HCT116 (cell line): ENCODE measurements at regions not wholly inside any gene's neighbourhood (a gene's known extent, or its start where the extent isn't known, plus 50 kb on each side); places are given as distances from the start of the nearest gene placed in this dataset.

Source experiments
- ATAC-seq: fragments of 200-7000 bp; cut with Tn5 transposase; 2 replicates; pipeline ENCODE4 v1.9.1; 2020; ENCODE audit warnings: mild to moderate bottlenecking, moderate library complexity
- BruUV-seq: library from RNA; stranded (reverse); fragments of 400-500 nt; replicated peaks from 2 replicates; lab custom pipeline; 2021; lab: Mats Ljungman, UMichigan
- CTCF ChIA-PET: fragments of 300-600 bp; sonication (Branson Sonifier 250); formaldehyde crosslinking; loops from one replicate; lab custom pipeline; 2021; ENCODE audit warnings: antibody characterized with exemption; lab: Charles Lee
- POLR2A ChIA-PET: fragments of 300-600, 350-600 bp; sonication (Branson Sonifier 250); formaldehyde crosslinking; loops from one replicate; lab custom pipeline; 2021; ENCODE audit warnings: antibody characterized with exemption; lab: Charles Lee
- RAD21 ChIA-PET, 2 experiments: fragments of 300-600 bp; sonication (Branson Sonifier 250); formaldehyde crosslinking; loops; one replicate each; lab custom pipeline; 2023; ENCODE audit warnings: low total read pairs in 2 of 2; ENCODE audit not compliant: uncharacterized antibody in 2 of 2, unreplicated experiment in 2 of 2, low non-redundant PET in 1 of 2; lab: Charles Lee
- DNase-seq: peaks from one replicate; pipeline ENCODE4 v3.0.0-alpha.2; 2010; ENCODE audit warnings: low read depth, low spot score
- H2AFZ ChIP-seq: fragments of 200-600 bp; shearing (Covaris generic), sonication (generic); 2 replicates; pipeline ENCODE4 v1.6.1; 2017; ENCODE audit warnings: low read depth, mixed run types, mixed read lengths, antibody characterized with exemption, low read length; ENCODE audit not compliant: poor library complexity, severe bottlenecking
- H3K27ac ChIP-seq: 2 replicates; pipeline ENCODE4 v1.5.1; 2012; ENCODE audit warnings: low read depth, low read length
- H3K27me3 ChIP-seq: fragments of 200-600 bp; sonication (generic); 2 replicates; pipeline ENCODE4 v1.6.1; 2016; ENCODE audit warnings: mixed run types, low read length, mixed read lengths; ENCODE audit not compliant: insufficient read depth
- H3K36me3 ChIP-seq, 2 experiments: fragments of 200-500 bp in 1 of 2; fragments of 200-600 bp in 1 of 2; sonication (Bioruptor generic) in 1 of 2; sonication (generic) in 1 of 2; 2 replicates each; pipeline versions ENCODE4 v1.5.1 to v1.6.1; 2014 to 2016; ENCODE audit warnings: low read length in 2 of 2, inconsistent platforms in 1 of 2, mixed read lengths in 1 of 2, mixed run types in 1 of 2; ENCODE audit not compliant: insufficient read depth in 2 of 2, control insufficient read depth in 1 of 2
- H3K4me1 ChIP-seq, 2 experiments: fragments of 200-600 bp in 1 of 2; sonication (generic) in 1 of 2; 2 replicates each; pipeline versions ENCODE4 v1.5.1 to v1.6.1; 2012 to 2017; ENCODE audit warnings: low read length in 2 of 2, inconsistent platforms in 1 of 2, mild to moderate bottlenecking in 1 of 2, mixed read lengths in 1 of 2, mixed run types in 1 of 2, moderate library complexity in 1 of 2; ENCODE audit not compliant: insufficient read depth in 2 of 2, control insufficient read depth in 1 of 2
- H3K4me2 ChIP-seq: fragments of 200-600 bp; sonication (generic); 2 replicates; pipeline ENCODE4 v1.6.1; 2017; ENCODE audit warnings: mixed run types, low read length, mixed read lengths
- H3K4me3 ChIP-seq, 2 experiments: fragments of 200-600 bp in 1 of 2; sonication (generic) in 1 of 2; replicated peaks in 1 of 2; 2 replicates each; pipeline ENCODE4 v1.5.1; 2011 to 2016; ENCODE audit warnings: low read length in 2 of 2, control low read depth in 1 of 2, low read depth in 1 of 2, mild to moderate bottlenecking in 1 of 2, mixed read lengths in 1 of 2, mixed run types in 1 of 2
- H3K79me2 ChIP-seq: fragments of 200-600 bp; sonication (generic); 2 replicates; pipeline ENCODE4 v1.6.1; 2017; ENCODE audit warnings: mild to moderate bottlenecking, mixed run types, low read length, moderate library complexity, mixed read lengths; ENCODE audit not compliant: insufficient read depth
- H3K9ac ChIP-seq: fragments of 200-600 bp; sonication (generic); 2 replicates; pipeline ENCODE4 v1.6.1; 2016; ENCODE audit warnings: low read length, mixed read lengths
- H3K9me2 ChIP-seq: fragments of 200-600 bp; sonication (generic), shearing (Covaris generic); 2 replicates; pipeline ENCODE4 v1.6.1; 2017; ENCODE audit warnings: mixed run types, mild to moderate bottlenecking, moderate library complexity; ENCODE audit not compliant: insufficient read depth
- H3K9me3 ChIP-seq, 2 experiments: fragments of 200-500 bp in 1 of 2; fragments of 200-600 bp in 1 of 2; sonication (Bioruptor generic) in 1 of 2; sonication (generic) in 1 of 2; 2 replicates each; pipeline ENCODE4 v1.6.1; 2014 to 2017; ENCODE audit warnings: low read length in 2 of 2, mixed read lengths in 2 of 2, inconsistent platforms in 1 of 2, low read depth in 1 of 2, mild to moderate bottlenecking in 1 of 2, mixed run types in 1 of 2, moderate library complexity in 1 of 2; ENCODE audit not compliant: control insufficient read depth in 1 of 2, insufficient read depth in 1 of 2
- H4K20me1 ChIP-seq: fragments of 200-600 bp; sonication (generic), shearing (Covaris generic); 2 replicates; pipeline ENCODE4 v1.6.1; 2017; ENCODE audit warnings: mixed run types, mild to moderate bottlenecking, moderate library complexity; ENCODE audit not compliant: insufficient read depth
- CEBPB ChIP-seq: IDR thresholded peaks from 2 replicates; pipeline ENCODE4 v1.6.1; 2012; ENCODE audit warnings: low read depth
- ELF1 ChIP-seq: IDR thresholded peaks from 2 replicates; pipeline ENCODE4 v1.6.1; 2012; ENCODE audit warnings: low read depth, borderline replicate concordance
- EZH2 ChIP-seq: fragments of 200-600 bp; sonication (generic); IDR thresholded peaks from 2 replicates; pipeline ENCODE4 v1.6.1; 2017; ENCODE audit warnings: antibody characterized with exemption, mixed run types
- EZH2phosphoT487 ChIP-seq: fragments of 200-600 bp; IDR thresholded peaks from 2 replicates; pipeline ENCODE4 v1.6.1; 2018; ENCODE audit warnings: antibody characterized with exemption, borderline replicate concordance
- FOSL1 ChIP-seq: IDR thresholded peaks from 2 replicates; pipeline ENCODE4 v1.6.1; 2012; ENCODE audit warnings: low read depth
- POLR2A ChIP-seq: IDR thresholded peaks from 2 replicates; pipeline ENCODE4 v1.7.0; 2011; ENCODE audit warnings: borderline replicate concordance; ENCODE audit not compliant: insufficient read depth, insufficient read length; ENCODE audit errors: extremely low read depth
- REST ChIP-seq: IDR thresholded peaks from 2 replicates; pipeline ENCODE4 v1.6.1; 2012; ENCODE audit warnings: low read depth
- SIN3A ChIP-seq: IDR thresholded peaks from 2 replicates; pipeline ENCODE4 v1.6.1; 2012; ENCODE audit warnings: low read depth
- SP1 ChIP-seq: IDR thresholded peaks from 2 replicates; pipeline ENCODE4 v1.6.1; 2012; ENCODE audit warnings: low read depth
- SRF ChIP-seq: IDR thresholded peaks from 2 replicates; pipeline ENCODE4 v1.6.1; 2012; ENCODE audit warnings: low read depth
- YY1 ChIP-seq: IDR thresholded peaks from 2 replicates; pipeline ENCODE4 v1.6.1; 2011; ENCODE audit warnings: low read length, low read depth, moderate library complexity, mild to moderate bottlenecking; ENCODE audit not compliant: insufficient replicate concordance; ENCODE audit errors: extremely low read depth
- ZFX ChIP-seq: fragments of 450-650 bp; IDR thresholded peaks from 2 replicates; pipeline ENCODE4 v1.6.1; 2017
- ZNF274 ChIP-seq: fragments of 200-500 bp; sonication (Bioruptor generic); IDR thresholded peaks from 2 replicates; pipeline ENCODE4 v1.6.1; 2014; ENCODE audit warnings: mild to moderate bottlenecking, low read depth, low read length, inconsistent platforms
- intact Hi-C: fragments of 100-400 bp; cut with micrococcal nuclease; formaldehyde crosslinking; loops from 2 replicates; pipeline ENCODE4 v1.10.0; 2022
- TF ChIP-seq, protein P1 (sequence below), 3 experiments: fragments of 200-600 bp in 1 of 3; sonication (generic) in 1 of 3; IDR thresholded peaks in 2 of 3; conservative IDR thresholded peaks in 1 of 3; 2 replicates each; pipeline ENCODE4 v1.5.1; 2012 to 2017; ENCODE audit warnings: low read depth in 2 of 3, low read length in 2 of 3, antibody characterized with exemption in 1 of 3, borderline replicate concordance in 1 of 3, control low read depth in 1 of 3, mild to moderate bottlenecking in 1 of 3, mixed read lengths in 1 of 3, mixed run types in 1 of 3, moderate library complexity in 1 of 3; ENCODE audit not compliant: insufficient read depth in 1 of 3

GRCh38 chr13:33351319-33351718, 65.8 kb upstream of the STARD13 start:
- Histone ChIP-seq H4K20me1 (no peaks in the 10 kb centered on the region), H3K4me2 (peak overlapping the region; percentile 69), H3K27me3 (no peaks in the 10 kb centered on the region), H2AFZ (peak overlapping the region; percentile 33), H3K4me1 (peaks cover 7 to 21% of the 10 kb centered on the region in 2 experiments; a peak in 3 of 4 replicates), H3K27ac (no peak overlapping the region), H3K36me3 (no peaks in the 10 kb centered on the region), H3K9ac (peak overlapping the region; percentile 70; the same call in 1 of the 2 replicates), H3K9me2 (no peaks in the 10 kb centered on the region), H3K79me2 (no peaks in the 10 kb centered on the region), H3K4me3 (peak overlapping the region in 1 of 2 experiments; percentile 79; a peak in 2 of 4 replicates), H3K9me3 (no peaks in the 10 kb centered on the region)
- peak; percentile 27 for DNase-seq
- POLR2A ChIA-PET, result no interaction called here
- CTCF ChIA-PET, result no interaction called here
- peak; percentile 62 for ATAC-seq
- intact Hi-C loops, result no loop called here
- TF ChIP-seq SP1 (no peak), YY1 (no peak), SRF (no peak), ZNF274 (no peak), POLR2A (no peak), CEBPB (no peak), SIN3A (no peak), ELF1 (peak; percentile 43), REST (no peak), FOSL1 (no peak), EZH2 (no peak), EZH2phosphoT487 (no peak), ZFX (no peak)
- TF ChIP-seq, protein P1, sequence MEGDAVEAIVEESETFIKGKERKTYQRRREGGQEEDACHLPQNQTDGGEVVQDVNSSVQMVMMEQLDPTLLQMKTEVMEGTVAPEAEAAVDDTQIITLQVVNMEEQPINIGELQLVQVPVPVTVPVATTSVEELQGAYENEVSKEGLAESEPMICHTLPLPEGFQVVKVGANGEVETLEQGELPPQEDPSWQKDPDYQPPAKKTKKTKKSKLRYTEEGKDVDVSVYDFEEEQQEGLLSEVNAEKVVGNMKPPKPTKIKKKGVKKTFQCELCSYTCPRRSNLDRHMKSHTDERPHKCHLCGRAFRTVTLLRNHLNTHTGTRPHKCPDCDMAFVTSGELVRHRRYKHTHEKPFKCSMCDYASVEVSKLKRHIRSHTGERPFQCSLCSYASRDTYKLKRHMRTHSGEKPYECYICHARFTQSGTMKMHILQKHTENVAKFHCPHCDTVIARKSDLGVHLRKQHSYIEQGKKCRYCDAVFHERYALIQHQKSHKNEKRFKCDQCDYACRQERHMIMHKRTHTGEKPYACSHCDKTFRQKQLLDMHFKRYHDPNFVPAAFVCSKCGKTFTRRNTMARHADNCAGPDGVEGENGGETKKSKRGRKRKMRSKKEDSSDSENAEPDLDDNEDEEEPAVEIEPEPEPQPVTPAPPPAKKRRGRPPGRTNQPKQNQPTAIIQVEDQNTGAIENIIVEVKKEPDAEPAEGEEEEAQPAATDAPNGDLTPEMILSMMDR (IDR thresholded peaks at IDR 0.05 in 2 of 3, conservative IDR thresholded peaks at IDR 0.05 in 1 of 3; ENCODE audit: borderline replicate concordance in 1 of 3, insufficient read depth in 1 of 3, low read depth in 2 of 3, low read length in 2 of 3), result peak in 1 of 3 experiments; percentile 18; a peak in 2 of 6 replicates
- BruUV-seq, result no TSS peak
- RAD21 ChIA-PET, result no interaction called here
